ENCODE measurements at regions not wholly inside any gene's neighbourhood (a gene's known extent, or its start where the extent isn't known, plus 50 kb on each side); places are given as distances from the start of the nearest gene placed in this dataset.

- ATAC-seq, result no peak
Measured at GRCh38 chr1:88029142-88029541, 654.9 kb upstream of the PKN2 start.

- ATAC-seq, result no peak
Measured at GRCh38 chr1:88029899-88030298, 654.2 kb upstream of the PKN2 start.

GRCh38 chr1:88035578-88035977 is 648.5 kb upstream of the PKN2 start:
- peak; percentile 25 for ATAC-seq

GRCh38 chr1:88036345-88037014 is 647.6 kb upstream of the PKN2 start:
- ATAC-seq, result no peak

- no peak for ATAC-seq
Measured at GRCh38 chr1:88039240-88039639, 644.8 kb upstream of the PKN2 start.

- no peak for ATAC-seq
Measured at GRCh38 chr1:88043834-88044233, 640.2 kb upstream of the PKN2 start.

- ATAC-seq, result no peak
Measured at GRCh38 chr1:88052167-88052566, 631.9 kb upstream of the PKN2 start.

- no peak for ATAC-seq
Measured at GRCh38 chr1:88053065-88053464, 631.0 kb upstream of the PKN2 start.

GRCh38 chr1:88056881-88057280 is 627.2 kb upstream of the PKN2 start:
- ATAC-seq, result no peak

- ATAC-seq, result no peak
Measured at GRCh38 chr1:88058205-88058604, 625.9 kb upstream of the PKN2 start.

GRCh38 chr1:88060112-88060673 is 623.9 kb upstream of the PKN2 start:
- ATAC-seq, result no peak

GRCh38 chr1:88060750-88061491 is 623.2 kb upstream of the PKN2 start:
- ATAC-seq, result peak; percentile 99

GRCh38 chr1:88061492-88062177 is 622.4 kb upstream of the PKN2 start:
- peak; percentile 86 for ATAC-seq

GRCh38 chr1:88062650-88063153 is 621.4 kb upstream of the PKN2 start:
- ATAC-seq, result no peak

- no peak for ATAC-seq
Measured at GRCh38 chr1:88063605-88064004, 620.5 kb upstream of the PKN2 start.

GRCh38 chr1:88068407-88068960 is 615.6 kb upstream of the PKN2 start:
- no peak for ATAC-seq

GRCh38 chr1:88070956-88071355 is 613.1 kb upstream of the PKN2 start:
- ATAC-seq, result no peak

- ATAC-seq, result no peak
Measured at GRCh38 chr1:88074661-88075060, 609.4 kb upstream of the PKN2 start.

GRCh38 chr1:88075813-88076212 is 608.3 kb upstream of the PKN2 start:
- no peak for ATAC-seq

- no peak for ATAC-seq
Measured at GRCh38 chr1:88079036-88079435, 605.0 kb upstream of the PKN2 start.

GRCh38 chr1:88080875-88081274 is 603.2 kb upstream of the PKN2 start:
- ATAC-seq, result no peak

- no peak for ATAC-seq
Measured at GRCh38 chr1:88088481-88088880, 595.6 kb upstream of the PKN2 start.

GRCh38 chr1:88089961-88090360 is 594.1 kb upstream of the PKN2 start:
- ATAC-seq, result no peak
